Immature natural killer cell (primary cell): ENCODE measurements at regions not wholly inside any gene's neighbourhood (a gene's known extent, or its start where the extent isn't known, plus 50 kb on each side); places are given as distances from the start of the nearest gene placed in this dataset.

Source experiments
- DNase-seq, 3 donors: peaks; one replicate each; pipeline ENCODE4 v3.0.0; 2022; ENCODE audit warnings: mixed read lengths in 1 of 3
- H3K27ac Mint-ChIP-seq, 6 donors: one replicate each; pipeline ENCODE4 v1.8.0; 2020; ENCODE audit warnings: mixed read lengths in 6 of 6, mild to moderate bottlenecking in 5 of 6, inconsistent platforms in 4 of 6, moderate library complexity in 3 of 6
- H3K27me3 Mint-ChIP-seq, 3 donors: one replicate each; pipeline ENCODE4 v1.8.0; 2020 to 2021; ENCODE audit warnings: low read depth in 3 of 3, mild to moderate bottlenecking in 3 of 3, mixed read lengths in 3 of 3, moderate library complexity in 3 of 3, inconsistent platforms in 1 of 3
- H3K36me3 Mint-ChIP-seq, 3 donors: one replicate each; pipeline ENCODE4 v1.8.0; 2020; ENCODE audit warnings: mixed read lengths in 3 of 3, inconsistent platforms in 2 of 3, mild to moderate bottlenecking in 2 of 3
- H3K4me1 Mint-ChIP-seq, 2 donors: one replicate each; pipeline ENCODE4 v1.8.0; 2020; ENCODE audit warnings: inconsistent platforms in 2 of 2, mild to moderate bottlenecking in 2 of 2, mixed read lengths in 2 of 2, moderate library complexity in 1 of 2
- H3K4me3 Mint-ChIP-seq, 5 donors: one replicate each; pipeline ENCODE4 v1.8.0; 2020; ENCODE audit warnings: mild to moderate bottlenecking in 5 of 5, mixed read lengths in 5 of 5, inconsistent platforms in 3 of 5, moderate library complexity in 3 of 5
- H3K9me3 Mint-ChIP-seq, 6 donors: one replicate each; pipeline ENCODE4 v1.8.0; 2020; ENCODE audit warnings: mild to moderate bottlenecking in 6 of 6, mixed read lengths in 6 of 6, inconsistent platforms in 4 of 6, moderate library complexity in 3 of 6

DNA sequence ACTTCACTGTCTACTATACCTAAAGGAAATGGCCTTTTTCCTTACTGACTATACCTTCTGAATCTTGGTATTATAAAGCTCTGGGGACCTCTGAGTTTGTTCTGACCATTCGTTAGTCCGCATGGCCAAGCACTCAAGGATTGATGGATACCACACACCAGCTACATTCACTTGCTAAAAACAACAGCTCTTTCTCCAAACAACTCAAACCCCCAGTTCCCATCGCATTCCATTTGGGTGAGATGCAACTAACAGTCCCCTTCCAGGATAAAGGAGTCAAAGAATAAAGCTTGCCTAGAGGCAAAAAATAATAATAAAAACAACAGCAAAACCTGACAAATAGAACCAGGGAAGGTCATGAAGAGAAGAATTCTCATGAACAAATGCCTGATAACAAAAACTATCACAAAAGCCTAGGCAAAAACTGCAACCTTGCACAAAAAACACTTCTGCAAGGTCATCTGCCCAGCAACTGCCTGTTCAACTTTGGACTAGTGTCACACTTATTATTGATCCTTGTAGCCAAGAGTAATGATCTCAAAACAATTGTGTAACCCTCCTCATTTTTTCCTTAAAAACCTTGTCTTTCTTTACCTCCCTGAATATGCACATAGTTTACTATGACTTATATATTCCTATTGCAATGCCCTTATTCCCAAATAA, 139.0 kb upstream of the GUCY1A2 start:
- Mint-ChIP-seq H3K36me3 (no peaks in the 10 kb centered on the region), H3K4me3 (no peak overlapping the region), H3K4me1 (no peaks in the 10 kb centered on the region), H3K27ac (no peak overlapping the region), H3K27me3 (peaks cover 0 to 2% (median 0%) of the 10 kb centered on the region in 3 donors), H3K9me3 (peaks cover 2 to 22% (median 6%) of the 10 kb centered on the region in 6 donors)
- DNase-seq, result no peak

DNA sequence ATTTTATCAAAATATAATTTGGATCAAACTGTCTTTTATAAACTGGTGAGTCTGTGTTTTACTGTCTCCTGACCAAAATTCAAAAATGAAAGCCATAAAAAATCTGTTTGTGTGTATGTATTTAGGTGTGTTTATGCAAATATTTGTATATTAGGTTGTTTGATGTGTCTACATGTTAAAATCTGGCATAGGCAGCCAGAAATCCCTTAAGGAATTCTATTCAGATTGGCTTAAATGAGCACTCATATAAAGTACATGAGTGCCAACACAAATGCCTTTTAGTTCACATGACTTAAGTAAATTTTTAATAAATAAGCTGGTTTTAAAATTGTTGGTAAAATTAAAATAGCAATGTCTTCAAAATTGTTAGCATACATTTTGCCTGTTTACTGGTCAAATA, 133.3 kb upstream of the GUCY1A2 start:
- no peaks in the 10 kb centered on the region for H3K36me3 Mint-ChIP-seq
- H3K27ac Mint-ChIP-seq, result no peak overlapping the region
- DNase-seq, result no peak
- no peak overlapping the region for H3K4me3 Mint-ChIP-seq
- peaks cover 0 to 2% (median 0%) of the 10 kb centered on the region in 3 donors for H3K27me3 Mint-ChIP-seq
- H3K4me1 Mint-ChIP-seq, result no peaks in the 10 kb centered on the region
- peaks cover 0 to 31% (median 7%) of the 10 kb centered on the region in 6 donors for H3K9me3 Mint-ChIP-seq

DNA sequence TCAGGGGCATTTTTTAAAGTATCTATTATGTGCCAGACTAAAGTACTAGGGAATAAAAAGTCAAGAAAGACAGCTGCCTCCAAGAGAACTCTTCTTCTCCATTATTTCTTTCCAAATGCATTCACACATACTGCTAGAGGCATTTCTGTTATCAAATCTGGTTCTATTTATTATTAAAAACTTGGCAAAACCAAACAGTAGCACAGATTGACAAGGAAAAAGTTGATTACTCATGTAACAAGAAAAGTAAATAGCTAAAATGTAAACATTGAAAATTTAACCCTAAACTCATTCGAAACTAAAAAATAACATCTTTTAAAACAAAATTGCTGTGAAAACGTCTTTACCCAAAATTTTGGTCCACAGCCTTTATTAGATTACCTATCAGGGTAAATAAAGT, 132.9 kb upstream of the GUCY1A2 start:
- peaks cover 0 to 31% (median 7%) of the 10 kb centered on the region in 6 donors for H3K9me3 Mint-ChIP-seq
- no peaks in the 10 kb centered on the region for H3K4me1 Mint-ChIP-seq
- H3K27me3 Mint-ChIP-seq, result peaks cover 0 to 2% (median 0%) of the 10 kb centered on the region in 3 donors
- no peaks in the 10 kb centered on the region for H3K36me3 Mint-ChIP-seq
- no peak overlapping the region for H3K4me3 Mint-ChIP-seq
- H3K27ac Mint-ChIP-seq, result no peak overlapping the region
- no peak for DNase-seq

DNA sequence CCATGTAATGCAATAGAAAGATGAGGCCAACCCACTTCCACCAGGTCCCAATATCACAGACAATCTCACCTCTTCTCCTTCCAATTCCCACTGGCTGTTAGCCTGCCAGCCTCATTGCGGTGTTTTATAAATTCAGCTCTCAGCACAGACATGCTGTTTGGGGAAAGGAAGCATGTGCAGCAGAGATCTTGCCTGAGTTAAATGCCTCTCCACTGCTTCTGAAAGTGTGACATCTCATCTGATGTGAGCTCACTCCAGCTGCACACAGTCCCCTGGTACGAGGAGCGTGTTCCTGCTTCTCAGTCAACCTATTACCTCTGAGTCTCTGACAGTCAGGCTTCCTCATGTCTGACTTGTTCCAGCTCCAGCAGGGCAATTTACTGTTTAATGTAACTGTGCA, 122.7 kb upstream of the GUCY1A2 start:
- H3K27ac Mint-ChIP-seq, result no peak overlapping the region

DNA sequence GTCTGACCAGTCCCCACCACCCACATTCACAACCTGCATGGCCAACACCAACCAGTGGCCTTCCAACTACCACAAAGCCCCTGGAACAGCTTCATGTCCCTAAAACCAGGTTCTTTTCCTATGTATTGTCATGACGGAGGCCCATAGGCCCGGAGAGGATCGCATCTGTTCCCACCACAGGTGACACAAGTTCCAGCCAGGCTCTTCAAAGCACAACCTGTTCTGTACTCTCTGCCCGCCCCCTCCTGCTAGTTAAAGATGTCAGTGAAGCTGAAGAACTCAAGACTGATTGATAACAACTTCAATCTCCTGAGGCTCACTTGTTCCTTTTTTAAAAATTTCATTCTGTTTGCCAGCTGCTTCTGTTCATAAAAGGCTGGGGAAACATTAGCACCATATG, 121.1 kb upstream of the GUCY1A2 start:
- no peaks in the 10 kb centered on the region for H3K27me3 Mint-ChIP-seq
- H3K4me1 Mint-ChIP-seq, result no peaks in the 10 kb centered on the region
- H3K9me3 Mint-ChIP-seq, result peaks cover 10 to 39% (median 15%) of the 10 kb centered on the region in 6 donors
- H3K27ac Mint-ChIP-seq, result no peak overlapping the region
- peaks cover 0 to 3% (median 0%) of the 10 kb centered on the region in 3 donors for H3K36me3 Mint-ChIP-seq
- H3K4me3 Mint-ChIP-seq, result no peak overlapping the region
- no peak for DNase-seq

More for the DNA sequence above, 122.7 kb upstream of the GUCY1A2 start:
- Mint-ChIP-seq H3K36me3 (peaks cover 0 to 3% (median 0%) of the 10 kb centered on the region in 3 donors), H3K4me1 (no peaks in the 10 kb centered on the region), H3K27me3 (no peaks in the 10 kb centered on the region), H3K9me3 (peaks cover 4 to 31% (median 12%) of the 10 kb centered on the region in 6 donors), H3K4me3 (no peak overlapping the region)
- no peak for DNase-seq

DNA sequence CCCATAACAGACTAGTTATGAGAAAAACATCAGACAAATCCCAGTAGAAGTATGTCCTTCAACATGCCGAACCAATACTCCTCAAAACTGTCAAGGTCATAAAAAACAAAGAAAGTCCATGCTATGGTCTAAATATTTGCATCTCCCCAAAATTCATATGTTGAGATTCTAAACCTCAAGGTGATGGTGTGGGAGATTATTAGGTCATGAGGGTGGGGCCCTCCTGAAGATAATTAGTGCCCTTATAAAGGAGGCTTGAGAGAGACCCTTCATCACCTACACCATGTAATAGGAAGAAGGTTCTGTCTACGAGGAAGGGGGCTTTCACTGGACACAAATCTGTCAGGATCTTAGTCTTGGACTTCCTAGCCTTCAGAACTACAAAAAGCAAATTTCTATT, 118.6 kb upstream of the GUCY1A2 start:
- DNase-seq, result no peak
- Mint-ChIP-seq H3K27me3 (no peaks in the 10 kb centered on the region), H3K27ac (no peak overlapping the region), H3K9me3 (peaks cover 12 to 25% (median 17%) of the 10 kb centered on the region in 6 donors), H3K4me3 (no peak overlapping the region), H3K36me3 (no peaks in the 10 kb centered on the region), H3K4me1 (no peaks in the 10 kb centered on the region)

DNA sequence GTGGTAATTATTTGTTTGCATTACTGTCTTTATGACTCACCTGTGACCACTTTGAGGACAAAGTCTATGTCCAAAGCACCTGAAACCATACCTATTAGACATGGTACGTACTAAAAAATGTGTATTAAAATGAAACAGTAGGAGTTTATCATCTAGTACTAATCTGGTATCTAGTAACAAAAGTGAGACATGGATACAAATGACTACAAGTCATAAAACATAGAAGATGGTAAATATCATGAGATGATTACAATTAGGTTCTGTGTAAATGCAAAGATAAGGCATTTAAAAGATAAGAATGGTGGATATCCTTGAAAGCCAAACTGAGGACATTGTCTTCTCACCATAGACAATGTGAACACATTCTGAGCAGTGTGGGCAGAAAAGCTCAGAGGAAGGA, 113.5 kb upstream of the GUCY1A2 start:
- no peaks in the 10 kb centered on the region for H3K4me1 Mint-ChIP-seq
- DNase-seq, result no peak
- no peak overlapping the region for H3K4me3 Mint-ChIP-seq
- peaks cover 21 to 34% (median 23%) of the 10 kb centered on the region in 6 donors for H3K9me3 Mint-ChIP-seq
- no peak overlapping the region for H3K27ac Mint-ChIP-seq
- H3K27me3 Mint-ChIP-seq, result no peaks in the 10 kb centered on the region
- H3K36me3 Mint-ChIP-seq, result no peaks in the 10 kb centered on the region

DNA sequence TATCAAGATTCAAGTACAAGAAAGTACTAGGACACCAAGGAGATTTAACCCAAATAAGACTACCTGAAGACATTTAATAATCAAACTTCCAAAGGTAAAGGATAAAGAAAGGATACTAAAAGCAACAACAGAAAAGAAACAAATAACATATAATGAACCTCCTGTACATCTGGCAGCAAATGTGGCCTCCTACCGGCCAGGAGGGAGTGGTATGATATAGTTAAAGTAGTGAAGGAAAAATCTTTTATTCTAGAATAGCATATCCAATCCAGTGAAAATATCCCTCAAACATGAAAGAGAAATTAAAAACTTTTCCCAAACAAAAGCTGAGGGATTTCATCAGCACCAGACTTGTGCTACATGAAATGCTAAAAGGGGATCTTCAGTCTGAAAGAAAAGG, 104.7 kb upstream of the GUCY1A2 start:
- H3K4me1 Mint-ChIP-seq, result no peaks in the 10 kb centered on the region

DNA sequence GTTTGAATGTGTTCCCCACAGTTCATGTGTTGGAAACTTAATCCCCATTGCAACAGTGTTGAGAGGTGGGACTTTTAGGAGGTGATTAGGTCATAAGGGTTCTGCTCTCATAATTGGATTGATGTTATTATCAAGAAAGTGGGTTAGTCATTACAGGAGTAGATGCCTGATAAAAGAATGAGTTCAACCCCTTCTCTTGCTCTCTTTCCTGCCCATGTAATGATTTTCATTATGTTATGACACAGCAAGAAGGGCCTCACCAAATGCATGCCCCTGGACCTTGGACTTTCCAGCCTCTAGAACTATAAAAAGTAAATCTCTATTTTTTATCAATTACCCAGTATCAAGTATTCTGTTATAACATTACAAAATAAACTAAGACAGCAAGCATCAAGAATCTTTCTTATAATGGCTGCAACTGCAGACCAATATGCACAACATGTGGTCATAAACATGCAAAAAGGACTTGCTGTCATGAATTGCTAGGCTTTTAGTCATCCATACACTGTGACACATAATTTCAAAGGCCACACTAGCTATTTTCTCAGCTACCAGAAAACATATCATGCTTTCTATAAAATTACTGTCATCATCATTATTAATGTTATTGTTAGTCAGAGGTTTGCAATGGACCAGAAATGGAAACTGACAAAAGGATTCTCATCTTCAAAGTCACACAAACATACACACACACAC, 99.9 kb upstream of the GUCY1A2 start:
- Mint-ChIP-seq H3K27me3 (no peaks in the 10 kb centered on the region), H3K27ac (no peak overlapping the region), H3K36me3 (no peaks in the 10 kb centered on the region), H3K4me1 (no peaks in the 10 kb centered on the region), H3K9me3 (peaks cover 12 to 37% (median 20%) of the 10 kb centered on the region in 6 donors), H3K4me3 (no peak overlapping the region)
- DNase-seq, result no peak

More for the DNA sequence above, 104.7 kb upstream of the GUCY1A2 start:
- Mint-ChIP-seq H3K9me3 (peaks cover 17 to 33% (median 21%) of the 10 kb centered on the region in 6 donors), H3K27ac (no peak overlapping the region), H3K27me3 (no peaks in the 10 kb centered on the region), H3K36me3 (no peaks in the 10 kb centered on the region), H3K4me3 (no peak overlapping the region)
- DNase-seq, result no peak

DNA sequence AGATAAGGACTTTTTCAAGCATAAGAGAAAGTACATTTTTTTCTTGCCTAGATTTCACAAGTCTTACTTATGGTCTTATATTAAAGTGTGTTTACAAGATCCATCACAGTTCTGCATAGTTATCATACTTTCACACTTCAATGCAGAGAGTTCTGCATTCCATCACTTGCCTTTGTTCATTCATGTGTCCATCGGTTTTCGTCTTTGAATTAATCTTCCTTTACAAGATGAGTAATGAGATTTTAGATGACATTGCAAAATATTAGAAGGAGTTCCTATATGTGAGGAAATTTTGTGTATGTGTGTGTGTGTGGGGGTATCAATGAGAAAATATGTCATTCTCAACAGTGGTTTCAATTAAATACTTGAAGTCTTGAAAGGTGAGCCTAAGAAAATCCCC, 98.1 kb upstream of the GUCY1A2 start:
- Mint-ChIP-seq H3K27ac (no peak overlapping the region), H3K4me1 (no peaks in the 10 kb centered on the region), H3K9me3 (peaks cover 7 to 36% (median 15%) of the 10 kb centered on the region in 6 donors), H3K27me3 (no peaks in the 10 kb centered on the region), H3K36me3 (no peaks in the 10 kb centered on the region), H3K4me3 (no peak overlapping the region)
- no peak for DNase-seq

DNA sequence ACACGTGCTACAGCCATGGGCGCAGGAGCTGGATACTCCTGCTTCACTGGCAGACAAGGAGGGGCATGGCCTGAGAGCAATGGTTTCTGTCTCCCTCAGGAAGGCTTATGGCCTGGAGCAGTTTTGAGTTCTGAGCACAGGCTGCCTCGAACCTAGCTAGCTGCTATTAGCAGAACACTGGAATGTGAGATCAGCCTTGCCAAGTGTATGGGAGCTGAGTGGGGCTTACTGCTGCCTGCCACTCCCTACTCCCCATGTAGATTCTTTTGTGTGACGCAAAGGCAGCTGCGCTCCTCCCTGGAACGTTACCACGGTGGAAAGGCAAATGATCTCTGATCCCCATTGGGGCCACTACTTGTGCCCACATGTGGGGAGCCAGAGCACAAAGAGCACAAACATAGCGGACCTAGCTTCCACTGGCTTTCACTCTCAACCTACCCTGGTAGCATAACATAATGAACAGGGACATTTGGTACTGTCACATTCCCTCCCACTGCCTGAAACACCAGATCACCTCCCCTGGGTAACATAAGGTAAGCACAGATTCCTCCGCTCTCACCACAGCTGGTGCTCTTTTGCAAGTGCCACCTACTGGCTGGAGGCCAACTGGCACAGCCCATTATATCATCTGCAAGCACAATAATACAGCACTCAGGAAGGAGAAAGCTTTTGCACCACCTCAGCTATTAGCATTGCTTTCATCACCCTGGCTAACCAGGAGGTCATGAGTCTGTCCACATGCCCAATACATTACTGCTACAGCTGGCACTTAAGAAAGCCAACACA, 84.6 kb upstream of the GUCY1A2 start:
- H3K27ac Mint-ChIP-seq, result no peak overlapping the region
- no peaks in the 10 kb centered on the region for H3K36me3 Mint-ChIP-seq
- H3K4me1 Mint-ChIP-seq, result no peaks in the 10 kb centered on the region
- DNase-seq, result no peak
- peaks cover 15 to 56% (median 26%) of the 10 kb centered on the region in 6 donors for H3K9me3 Mint-ChIP-seq
- H3K4me3 Mint-ChIP-seq, result no peak overlapping the region
- H3K27me3 Mint-ChIP-seq, result peaks cover 0 to 4% (median 4%) of the 10 kb centered on the region in 3 donors

DNA sequence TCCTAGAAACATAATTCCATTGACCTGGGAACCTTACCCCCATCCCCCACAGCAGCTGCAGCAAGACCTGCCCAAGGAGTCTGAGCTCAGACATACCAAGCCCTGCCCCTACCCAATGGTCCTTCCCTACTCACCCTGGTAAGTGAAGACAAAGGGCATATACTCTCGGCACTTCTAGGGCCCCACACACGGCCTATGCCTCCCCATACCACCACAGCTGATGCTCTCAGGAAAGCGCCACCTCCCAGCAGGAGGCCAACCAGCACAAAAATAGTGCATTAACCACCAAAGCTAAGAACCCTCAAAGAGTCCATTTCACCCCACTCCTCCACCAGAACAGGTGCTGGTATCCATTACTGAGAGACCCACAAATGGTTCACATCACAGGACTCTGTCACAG, 74.4 kb upstream of the GUCY1A2 start:
- Mint-ChIP-seq H3K27me3 (peaks cover 0 to 3% (median 1%) of the 10 kb centered on the region in 3 donors), H3K36me3 (no peaks in the 10 kb centered on the region), H3K27ac (no peak overlapping the region), H3K4me3 (no peak overlapping the region), H3K4me1 (no peaks in the 10 kb centered on the region), H3K9me3 (peaks cover 24 to 63% (median 51%) of the 10 kb centered on the region in 6 donors)
- DNase-seq, result no peak

DNA sequence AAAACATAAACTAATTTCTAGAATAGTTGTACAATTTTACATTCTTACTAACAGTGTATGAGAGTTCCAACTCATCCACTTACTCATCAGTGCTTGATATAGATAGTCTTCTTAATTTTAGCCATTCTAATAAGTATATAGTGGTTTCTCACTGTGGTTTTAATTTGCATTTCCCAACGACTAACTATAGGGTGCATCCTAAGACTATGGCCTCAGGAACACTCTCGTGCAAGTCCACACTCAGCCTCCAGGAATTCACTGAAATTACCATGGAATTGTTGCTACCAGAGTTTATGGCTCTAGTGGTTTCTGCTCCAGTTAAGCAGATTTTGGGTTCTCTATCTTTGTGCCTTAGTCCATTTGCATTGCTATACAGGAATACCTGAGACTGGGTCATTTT, 60.1 kb upstream of the GUCY1A2 start:
- Mint-ChIP-seq H3K36me3 (peaks cover 0 to 3% (median 0%) of the 10 kb centered on the region in 3 donors), H3K9me3 (peaks cover 8 to 51% (median 19%) of the 10 kb centered on the region in 6 donors), H3K27me3 (peaks cover 0 to 6% (median 0%) of the 10 kb centered on the region in 3 donors), H3K4me1 (no peaks in the 10 kb centered on the region), H3K27ac (no peak overlapping the region), H3K4me3 (no peak overlapping the region)
- DNase-seq, result no peak

DNA sequence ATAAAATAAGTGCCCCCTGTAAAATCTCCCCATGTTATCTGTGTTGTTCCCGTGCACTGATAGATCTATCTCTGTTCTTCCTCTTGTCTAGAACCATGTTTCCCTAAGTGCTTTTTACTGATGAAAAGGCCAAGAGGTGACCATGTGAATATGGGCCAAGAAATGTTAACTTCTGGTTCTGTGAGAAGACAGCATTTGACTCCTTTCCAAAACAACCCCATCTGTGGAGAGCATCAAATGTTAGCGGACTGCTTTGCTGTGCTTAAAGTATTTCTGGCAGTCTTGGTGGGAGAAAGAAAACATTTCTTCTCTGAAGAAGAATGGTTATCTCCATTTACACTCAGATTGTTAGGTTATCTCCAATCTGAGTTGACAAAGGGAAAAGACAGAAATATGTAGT, 58.6 kb upstream of the GUCY1A2 start:
- Mint-ChIP-seq H3K27me3 (peaks cover 0 to 4% (median 0%) of the 10 kb centered on the region in 3 donors), H3K9me3 (peaks cover 2 to 43% (median 13%) of the 10 kb centered on the region in 6 donors), H3K36me3 (peaks cover 0 to 3% (median 0%) of the 10 kb centered on the region in 3 donors), H3K4me1 (no peaks in the 10 kb centered on the region), H3K4me3 (no peak overlapping the region), H3K27ac (no peak overlapping the region)
- DNase-seq, result no peak
